Skeletal muscle cell (primary cell): ENCODE measurements at regions not wholly inside any gene's neighbourhood (a gene's known extent, or its start where the extent isn't known, plus 50 kb on each side); places are given as distances from the start of the nearest gene placed in this dataset.
"Not testable (repeated sequence)": the region's sequence is repeated elsewhere in the genome, so short reads cannot be mapped to it uniquely, and the experiment has no call there.

Source experiments
- DNase-seq: peaks from one replicate; pipeline ENCODE4 v3.0.0-alpha.2; 2010; ENCODE audit warnings: low read depth
- H3K4me3 ChIP-seq: 2 replicates; pipeline ENCODE4 v1.5.1; 2011; ENCODE audit warnings: low read depth, mild to moderate bottlenecking, control low read depth, low read length, moderate library complexity

DNA sequence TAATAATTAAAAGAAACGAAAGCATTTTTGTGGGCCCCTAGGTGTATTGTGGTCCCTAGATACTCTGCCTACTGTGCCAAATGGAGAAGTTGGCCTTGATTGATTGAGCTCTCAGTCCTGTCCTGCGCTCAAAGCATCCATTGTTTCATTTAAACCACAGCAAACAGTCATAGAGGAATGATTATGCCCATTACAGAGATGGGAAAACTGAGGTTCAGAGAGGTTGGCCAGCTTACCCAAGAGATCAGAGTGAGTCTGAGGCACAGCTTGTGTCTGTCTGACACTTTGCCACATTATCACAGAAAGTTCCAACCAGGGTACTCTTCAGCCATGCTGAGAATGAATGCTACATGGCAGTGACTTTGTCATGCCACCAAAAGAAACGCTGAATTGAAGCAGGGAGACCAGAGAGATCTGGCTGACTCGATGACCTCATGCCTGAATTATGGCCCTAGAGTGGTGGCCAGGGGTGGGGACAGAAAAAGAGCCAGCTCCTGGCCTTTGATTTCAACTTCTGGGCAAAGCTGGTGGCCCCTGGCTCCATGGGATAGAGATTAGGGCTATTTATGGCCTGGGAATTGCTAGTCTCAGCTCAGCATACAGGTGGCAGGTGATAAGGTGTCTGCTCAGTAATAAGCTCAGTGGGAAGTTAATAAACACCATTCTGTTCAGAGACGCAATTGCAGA lies 180.5 kb downstream of the MIAT start:
- no peak for DNase-seq
- H3K4me3 ChIP-seq = no peak overlapping the region

DNA sequence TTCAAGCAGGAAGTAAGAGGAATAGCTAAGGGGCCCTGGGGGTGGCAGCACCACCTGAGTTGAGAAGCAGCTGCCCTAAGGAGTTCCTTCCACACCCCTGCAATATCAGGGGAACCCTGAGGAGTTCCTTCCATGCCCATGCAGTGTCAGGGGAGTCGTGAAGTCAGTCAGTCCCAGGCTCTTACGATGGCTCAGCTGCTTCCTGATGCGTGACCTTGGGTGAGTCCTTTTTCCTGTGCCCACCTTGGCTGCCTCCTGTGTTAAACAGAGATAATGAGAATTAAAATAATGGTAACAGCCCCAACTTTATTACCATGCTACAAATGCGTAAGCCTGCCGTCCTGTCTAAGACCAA lies 181.1 kb downstream of the MIAT start:
- no peak overlapping the region for H3K4me3 ChIP-seq
- no peak for DNase-seq

DNA sequence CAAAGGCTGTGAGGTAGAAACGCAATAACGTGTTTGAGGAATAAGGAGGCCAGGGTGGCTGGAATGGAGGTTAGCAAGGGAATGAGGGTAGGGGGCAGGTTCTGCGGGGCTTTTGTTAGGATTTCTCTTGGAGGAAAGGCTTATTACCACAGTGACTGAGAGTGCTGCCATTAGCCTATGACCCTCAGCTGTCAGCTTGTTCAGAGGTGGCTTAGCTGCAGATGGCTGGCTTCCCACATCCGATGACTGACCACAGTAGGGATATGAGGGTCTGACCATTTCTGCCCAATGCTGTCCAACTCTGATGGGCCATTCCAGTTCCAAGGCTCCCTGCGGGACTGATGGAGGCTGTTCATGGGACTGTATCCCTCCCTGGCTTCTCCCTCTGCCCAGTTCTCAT lies 181.8 kb downstream of the MIAT start:
- DNase-seq = no peak
- no peak overlapping the region for H3K4me3 ChIP-seq

DNA sequence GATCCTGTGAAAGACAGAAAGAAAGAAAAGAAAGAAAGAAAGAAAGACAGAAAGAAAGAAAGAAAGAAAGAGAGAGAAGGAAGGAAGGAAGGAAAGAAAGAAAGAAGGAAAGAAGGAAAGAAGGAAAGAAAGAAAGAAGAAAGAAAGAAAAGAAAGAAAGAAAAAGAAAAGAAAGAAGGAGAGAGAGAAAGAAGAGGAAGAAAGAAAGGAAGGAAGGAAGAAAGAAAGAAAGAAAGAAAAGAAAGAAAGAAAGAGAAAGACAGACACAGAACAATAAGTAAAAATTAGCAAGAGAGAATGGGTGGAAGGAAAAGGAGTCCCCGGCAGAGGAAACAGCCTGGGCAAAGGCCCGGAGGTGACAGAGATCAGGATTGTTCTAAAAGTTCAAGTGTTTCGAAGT lies 183.4 kb downstream of the MIAT start:
- H3K4me3 ChIP-seq, DNase-seq: not testable (repeated sequence)

DNA sequence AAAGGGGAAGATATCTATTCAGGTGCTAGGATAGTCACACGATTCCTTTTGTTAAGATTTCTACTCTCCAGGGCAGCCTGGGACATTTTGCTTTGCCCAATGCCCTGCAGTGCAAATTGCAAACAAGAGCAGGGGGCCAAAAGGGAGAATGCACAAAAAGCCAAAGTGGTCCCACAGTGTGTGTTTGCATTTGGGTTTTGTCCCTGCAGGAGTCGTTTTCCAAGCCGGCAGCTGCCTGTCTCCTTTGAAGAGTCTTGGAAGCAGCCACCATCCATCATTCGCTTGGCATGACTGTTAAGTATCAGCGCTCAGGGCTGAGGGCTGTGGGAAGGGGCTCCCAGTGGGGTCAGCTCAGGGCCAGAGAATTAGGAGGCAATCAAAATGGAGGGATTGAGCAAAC lies 184.7 kb downstream of the MIAT start:
- no peak for DNase-seq
- no peak overlapping the region for H3K4me3 ChIP-seq

DNA sequence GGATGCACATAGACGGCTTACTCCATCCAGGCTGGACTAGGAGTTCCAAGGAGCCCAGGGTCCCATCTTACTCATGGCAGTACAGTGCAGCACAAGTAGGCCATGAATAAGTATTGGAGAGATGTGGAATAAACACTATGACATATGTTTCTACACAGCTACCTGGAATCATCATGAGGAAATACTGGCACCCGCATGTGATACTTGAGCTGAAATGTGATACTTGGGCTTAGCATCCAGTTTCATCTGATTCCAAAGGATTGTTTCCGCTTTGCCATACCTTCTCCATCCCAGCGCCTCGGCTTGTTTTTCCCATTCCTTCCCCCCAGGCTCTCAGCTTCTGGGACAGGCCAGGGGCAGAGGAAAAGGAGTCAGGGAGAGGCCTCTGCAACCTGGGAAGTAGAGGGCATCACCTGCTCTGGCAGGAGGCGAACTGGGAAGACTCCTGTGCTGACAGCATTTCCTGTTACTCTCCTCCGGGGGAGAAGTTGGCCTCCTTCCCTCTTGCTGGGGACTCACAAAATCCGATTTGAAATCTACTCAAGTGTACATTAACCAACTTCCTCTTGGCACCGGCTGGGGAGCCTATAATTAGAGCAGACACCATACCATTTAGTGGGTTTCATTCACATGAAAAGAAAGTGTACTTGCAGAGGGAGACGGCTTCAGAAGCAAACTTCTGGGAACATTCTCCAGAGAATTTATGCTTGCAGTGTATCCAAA lies 187.8 kb downstream of the MIAT start:
- no peak for DNase-seq
- H3K4me3 ChIP-seq = no peak overlapping the region

DNA sequence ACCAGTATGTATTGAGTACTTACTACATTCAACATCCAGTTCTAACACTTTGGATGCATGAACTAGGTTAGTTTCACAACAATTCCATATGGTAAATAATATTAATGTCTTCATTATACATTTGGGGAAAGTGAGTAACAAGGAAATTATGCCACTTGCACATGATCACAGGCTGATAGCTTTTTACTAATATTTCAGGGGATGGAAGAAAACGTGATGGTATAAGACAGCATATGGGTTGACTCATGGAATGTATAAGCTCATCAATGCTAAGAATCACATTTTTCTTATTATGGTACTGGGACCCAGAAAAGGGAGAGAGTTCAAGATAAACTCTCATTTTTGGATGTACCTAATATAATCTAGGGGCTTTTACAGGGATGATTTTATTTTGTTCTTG lies 188.7 kb downstream of the MIAT start:
- no peak overlapping the region for H3K4me3 ChIP-seq

DNA sequence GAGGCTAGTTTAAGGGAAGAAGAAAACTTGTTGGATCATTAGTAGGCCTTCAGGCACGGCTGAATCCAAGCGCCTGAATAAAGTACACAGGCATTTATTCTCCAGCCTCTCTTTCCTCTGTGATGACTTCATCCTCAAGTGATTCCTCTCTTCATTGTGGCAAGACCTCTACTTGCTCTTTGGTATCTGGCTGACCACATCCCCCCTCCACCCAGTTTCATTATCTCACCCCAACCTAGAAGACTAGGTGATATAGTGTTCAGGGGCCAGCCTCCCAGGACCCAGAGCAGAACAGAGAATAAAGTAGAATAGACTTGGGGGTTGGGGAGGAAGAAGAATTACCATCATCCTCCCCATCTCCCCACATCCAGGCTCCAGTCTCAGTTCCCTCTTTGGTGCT lies 189.3 kb downstream of the MIAT start:
- no peak for DNase-seq

More for the DNA sequence above, 188.7 kb downstream of the MIAT start:
- DNase-seq = no peak

DNA sequence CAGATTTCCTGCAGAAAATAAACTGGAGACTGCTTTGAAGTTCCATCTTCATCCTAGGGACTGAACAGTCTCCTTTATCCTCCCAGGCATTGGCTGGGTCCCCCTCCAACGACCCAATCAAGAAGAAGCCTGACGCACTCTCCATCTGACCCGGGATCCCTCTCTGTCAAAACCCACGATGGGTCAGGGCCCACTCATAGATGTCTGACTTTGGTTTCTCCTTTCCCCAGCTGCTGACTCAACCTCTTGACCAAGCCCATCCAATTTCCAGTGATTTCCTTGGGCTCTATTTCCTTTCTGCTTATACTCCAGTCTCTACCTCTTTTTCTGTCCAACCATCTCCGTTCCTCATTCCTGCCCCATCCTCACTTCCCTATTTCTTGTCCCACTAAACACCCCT lies 189.7 kb downstream of the MIAT start:
- no peak for DNase-seq
- H3K4me3 ChIP-seq = no peak overlapping the region

More for the DNA sequence above, 189.3 kb downstream of the MIAT start:
- no peak overlapping the region for H3K4me3 ChIP-seq

DNA sequence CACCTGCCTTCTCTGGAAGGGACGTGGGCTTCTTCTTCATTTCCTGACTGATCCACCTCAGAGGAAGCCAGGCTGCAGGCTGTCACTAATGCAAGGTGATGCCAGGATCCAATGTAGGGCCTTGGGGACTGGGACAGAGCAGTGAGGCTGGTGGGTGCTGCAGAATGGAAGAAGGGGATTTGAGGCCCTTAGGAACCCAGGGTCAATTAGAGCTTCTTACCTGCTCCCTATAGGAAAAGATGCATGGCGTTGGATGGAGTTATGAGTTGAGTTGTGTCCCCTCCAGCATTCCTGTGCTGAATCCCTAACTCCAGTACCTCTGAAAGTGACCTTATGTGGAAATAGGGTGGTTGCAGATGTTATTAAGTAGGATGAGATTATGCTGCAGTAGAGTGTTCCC lies 190.4 kb downstream of the MIAT start:
- DNase-seq = no peak
- H3K4me3 ChIP-seq = no peak overlapping the region

DNA sequence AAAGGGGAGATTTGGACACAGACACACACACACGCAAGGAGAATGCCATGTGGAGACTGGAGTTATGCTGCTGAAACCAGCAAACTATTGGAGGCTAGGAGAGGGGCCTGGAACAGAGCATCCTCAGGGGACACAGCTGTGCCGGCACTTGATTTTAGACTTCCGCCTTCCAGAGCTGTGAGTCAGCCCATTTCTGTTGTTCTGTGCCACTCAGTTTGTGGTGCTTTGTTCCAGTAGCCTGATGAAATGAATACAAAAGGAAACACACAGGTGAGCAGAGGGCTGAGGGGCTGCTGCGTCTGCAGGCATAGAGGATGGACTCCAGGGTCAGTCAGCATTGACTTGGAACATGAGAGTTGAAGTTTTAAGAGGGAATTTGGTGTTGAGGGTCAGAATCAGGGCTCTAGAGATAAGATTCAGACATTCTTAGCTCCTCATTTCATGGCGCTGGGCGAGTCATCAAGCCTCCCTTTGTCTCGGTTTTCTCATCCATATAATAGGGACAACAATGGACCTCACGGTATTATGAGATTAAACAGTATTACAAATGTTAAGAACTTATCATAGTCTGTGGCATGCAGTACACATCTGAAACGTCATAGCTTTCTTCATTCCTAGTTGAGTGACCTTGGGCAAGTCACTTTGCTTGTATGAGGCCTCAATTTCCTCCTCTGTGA lies 191.0 kb downstream of the MIAT start:
- DNase-seq = peak; percentile 4

DNA sequence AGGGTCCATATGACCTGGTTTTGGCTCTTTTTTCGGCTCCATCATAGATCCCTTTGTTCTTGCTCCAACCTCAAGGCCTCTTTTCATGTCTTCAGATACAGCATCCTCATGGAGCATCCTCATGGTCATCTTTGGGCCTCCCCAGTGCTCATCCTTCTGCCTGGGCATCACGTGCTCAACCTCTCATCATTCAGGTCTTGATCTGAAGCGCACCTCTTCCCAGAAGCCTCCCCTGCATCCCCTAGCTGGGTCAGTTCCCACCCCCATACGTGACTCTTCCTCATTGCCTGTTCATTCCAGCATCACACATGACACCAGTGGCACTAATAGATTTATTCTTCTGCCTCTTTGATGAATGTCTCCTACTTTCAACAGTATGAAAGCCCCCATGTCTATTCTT lies 192.2 kb downstream of the MIAT start:
- no peak overlapping the region for H3K4me3 ChIP-seq
- DNase-seq = no peak

More for the DNA sequence above, 191.0 kb downstream of the MIAT start:
- no peak overlapping the region for H3K4me3 ChIP-seq

DNA sequence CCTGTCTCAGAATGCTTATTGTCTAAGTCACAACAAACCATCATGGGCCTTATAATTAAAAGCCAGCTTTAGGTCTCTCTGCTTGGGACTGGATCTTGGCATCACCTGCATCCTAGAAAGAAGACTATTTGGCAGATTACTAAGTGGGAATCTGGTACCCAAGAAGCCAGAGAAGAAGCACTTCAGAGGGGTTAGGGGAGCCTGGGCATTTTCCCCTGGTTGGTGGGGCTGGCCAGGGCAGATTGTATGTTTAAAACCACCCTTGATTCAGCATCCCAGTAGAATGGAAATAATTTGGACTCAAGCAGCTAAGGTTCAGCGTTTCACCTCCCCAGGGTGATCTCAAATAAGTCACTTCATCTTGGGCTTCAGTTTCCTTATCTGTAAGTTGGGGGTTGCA lies 193.7 kb downstream of the MIAT start:
- DNase-seq = no peak
- no peak overlapping the region for H3K4me3 ChIP-seq

DNA sequence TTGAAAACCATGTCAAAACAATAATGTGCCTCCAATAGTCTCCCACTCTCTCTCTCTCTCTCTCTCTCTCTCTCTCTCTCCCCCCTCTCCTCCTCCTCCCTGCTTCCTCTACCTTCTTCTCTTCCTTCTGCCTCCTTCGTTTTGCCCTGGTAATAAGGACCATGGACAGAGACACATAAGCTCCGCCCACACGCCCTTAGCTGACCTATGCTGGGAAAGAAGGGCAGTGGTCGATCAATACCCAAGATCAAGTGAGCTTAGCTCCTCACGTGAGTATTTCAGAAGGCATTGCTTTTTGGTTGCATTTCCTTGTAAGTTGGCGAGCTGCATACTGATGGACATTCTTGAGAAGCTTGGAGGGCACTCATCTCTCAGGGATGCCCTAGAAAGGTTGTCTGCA lies 194.8 kb downstream of the MIAT start:
- H3K4me3 ChIP-seq = no peak overlapping the region
- no peak for DNase-seq

DNA sequence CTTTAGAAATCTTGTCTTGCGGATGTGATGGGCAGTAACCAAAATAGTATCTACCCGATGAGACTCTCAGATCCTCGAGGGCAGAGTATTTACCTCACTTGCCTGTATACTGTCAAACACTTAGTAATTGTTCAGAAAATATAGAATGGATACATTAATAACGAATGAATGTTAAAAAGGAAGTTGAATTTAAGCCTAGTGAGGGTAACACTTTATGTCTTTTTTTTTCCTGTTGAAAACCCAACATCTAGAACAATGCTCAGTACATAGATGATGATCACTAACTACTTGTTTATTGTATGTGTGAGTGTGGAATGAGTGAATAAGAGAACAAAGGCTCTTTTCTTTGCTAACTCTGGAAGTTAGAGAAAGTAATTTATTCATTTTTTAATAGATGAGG lies 195.7 kb downstream of the MIAT start:
- DNase-seq = no peak
- H3K4me3 ChIP-seq = no peak overlapping the region

DNA sequence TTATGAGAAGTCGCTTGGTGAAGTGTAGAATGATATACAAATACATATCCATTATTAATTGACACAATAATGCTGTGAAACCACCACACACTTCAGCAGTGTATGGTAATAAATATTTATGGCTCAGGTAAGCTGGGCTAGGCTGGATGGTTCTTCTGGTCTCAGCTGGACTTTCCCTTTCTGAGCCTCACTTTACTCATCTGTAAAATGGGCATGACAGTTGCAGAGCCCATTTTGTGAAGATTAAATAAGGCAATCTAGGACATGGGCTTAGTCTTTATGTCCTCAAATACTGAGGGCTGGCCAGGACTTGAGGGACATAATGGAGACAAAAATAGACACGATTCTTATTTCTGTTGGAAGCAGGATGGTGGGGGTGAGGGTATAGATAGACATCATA lies 196.1 kb downstream of the MIAT start:
- DNase-seq = no peak
- H3K4me3 ChIP-seq = no peak overlapping the region

DNA sequence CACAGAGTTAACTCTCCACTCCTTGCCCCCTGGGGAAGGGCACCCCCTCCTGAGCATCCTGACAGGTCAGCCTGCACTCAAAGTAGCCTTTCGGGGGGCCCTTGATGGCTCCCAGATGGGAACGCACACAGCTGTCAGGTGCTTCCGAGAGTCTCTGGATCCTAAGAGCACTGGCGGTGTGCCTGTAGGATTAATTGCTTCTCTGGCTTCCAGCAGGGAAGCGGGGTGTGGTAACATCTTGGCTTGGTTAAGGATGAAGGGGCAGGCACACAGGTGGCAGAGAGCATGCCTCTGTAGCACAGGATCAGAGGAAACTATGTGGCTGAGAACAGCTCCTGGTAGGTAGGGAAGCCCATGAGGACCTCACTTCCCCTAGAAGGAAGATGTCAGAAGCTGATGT lies 199.8 kb downstream of the MIAT start:
- H3K4me3 ChIP-seq = no peak overlapping the region
- no peak for DNase-seq

DNA sequence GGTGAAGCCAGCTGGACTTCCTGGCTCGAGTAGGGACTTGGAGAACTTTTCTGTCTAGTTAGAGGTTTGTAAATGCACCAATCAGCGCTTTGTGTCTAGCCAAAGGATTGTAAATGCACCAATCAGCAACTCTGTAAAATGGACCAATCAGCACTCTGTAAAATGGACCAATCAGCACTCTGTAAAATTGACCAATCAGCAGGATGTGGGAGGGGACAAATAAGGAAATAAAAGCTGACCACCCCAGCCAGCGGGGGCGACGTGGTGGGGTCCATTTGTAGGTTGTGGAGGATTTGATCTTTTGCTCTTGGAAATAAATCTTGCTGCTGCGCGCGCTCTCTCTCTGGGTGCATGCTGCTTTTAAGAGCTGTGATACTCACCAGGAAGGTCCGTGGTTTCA lies 202.9 kb downstream of the MIAT start:
- DNase-seq = no peak
- no peak overlapping the region for H3K4me3 ChIP-seq

DNA sequence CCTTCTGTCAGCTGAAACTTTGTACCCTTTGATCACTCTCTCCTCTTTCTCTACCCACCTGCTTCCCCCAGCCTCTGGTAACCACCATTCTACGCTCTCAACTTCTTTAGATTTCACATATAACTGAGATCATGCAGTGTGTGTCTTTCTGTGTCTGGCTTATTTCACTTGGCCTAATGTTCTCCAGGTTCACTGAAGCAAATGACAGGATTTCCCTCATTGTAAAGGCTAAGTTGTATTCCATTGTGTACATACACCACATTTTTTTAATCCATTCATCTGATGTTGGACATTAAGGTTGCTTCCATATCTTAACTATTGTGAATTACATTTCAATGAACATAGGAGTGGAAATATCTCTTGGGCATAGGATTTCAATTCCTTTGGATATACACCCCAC lies 207.6 kb downstream of the MIAT start:
- DNase-seq = no peak
- no peak overlapping the region for H3K4me3 ChIP-seq

DNA sequence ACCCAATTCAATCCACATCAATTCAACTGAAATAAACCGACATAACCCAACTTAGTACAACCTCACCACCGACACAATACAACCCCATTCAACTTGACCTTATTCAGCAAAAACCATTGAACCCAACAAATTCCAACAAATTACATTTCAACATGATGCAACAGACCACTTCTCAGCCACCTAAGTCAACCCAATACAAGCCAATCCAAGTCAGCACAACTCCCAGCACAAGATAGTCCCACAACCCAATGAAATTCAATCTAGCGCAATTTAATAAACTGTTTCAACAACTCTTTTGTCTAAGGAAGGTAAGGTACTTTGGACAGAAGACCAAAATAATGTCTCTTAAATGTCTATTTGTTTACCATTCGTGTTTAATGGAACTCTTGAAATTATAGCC lies 226.0 kb downstream of the MIAT start:
- no peak for DNase-seq
- H3K4me3 ChIP-seq = no peak overlapping the region

DNA sequence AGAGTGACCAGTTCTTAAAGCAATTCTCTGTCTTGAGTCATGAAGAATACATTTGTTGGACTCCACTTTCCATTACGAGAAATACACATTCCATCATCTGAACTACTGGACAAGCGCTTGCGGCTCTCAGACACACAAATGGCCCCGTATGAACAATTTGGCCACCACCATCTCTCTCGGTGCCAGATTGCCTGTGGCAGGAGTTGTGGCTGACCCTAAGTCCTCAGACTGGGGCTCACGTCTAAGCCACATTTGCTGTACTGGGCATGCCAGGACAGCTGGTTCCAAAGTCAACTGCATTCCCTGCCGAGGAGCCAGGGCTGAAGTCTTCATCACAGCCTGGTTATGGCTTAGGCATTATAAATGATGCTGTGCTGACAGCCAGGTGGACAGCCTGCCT lies 227.5 kb downstream of the MIAT start:
- H3K4me3 ChIP-seq = no peak overlapping the region
- peak; percentile 37 for DNase-seq
